D721Med (cell line): ENCODE measurements at regions not wholly inside any gene's neighbourhood (a gene's known extent, or its start where the extent isn't known, plus 50 kb on each side); places are given as distances from the start of the nearest gene placed in this dataset.
"Not testable (repeated sequence)": the region's sequence is repeated elsewhere in the genome, so short reads cannot be mapped to it uniquely, and the experiment has no call there.

Experiments used
- DNase-seq: peaks from one replicate; pipeline ENCODE4 v3.0.0; 2011; ENCODE audit warnings: low spot score; ENCODE audit not compliant: insufficient read length
- FAIRE-seq: peaks from 2 replicates; lab custom pipeline; 2011; peaks lifted over from hg19 to GRCh38; lab: Jason Lieb, UNC
- CTCF ChIP-seq: IDR thresholded peaks from 2 replicates; pipeline ENCODE4 v1.5.1; 2012; ENCODE audit warnings: mild to moderate bottlenecking, control low read depth; ENCODE audit not compliant: insufficient read depth; ENCODE audit errors: missing control alignments

GRCh38 chr2:224098481-224099230 is 59.6 kb upstream of the SERPINE2 start:
- no peak for TF ChIP-seq CTCF
- no peak for FAIRE-seq
- no peak for DNase-seq

- FAIRE-seq (no peak), DNase-seq (no peak)
- TF ChIP-seq CTCF = no peak
These were observed 55.3 kb upstream of the SERPINE2 start for GRCh38 chr2:224094413-224094812.

DNA sequence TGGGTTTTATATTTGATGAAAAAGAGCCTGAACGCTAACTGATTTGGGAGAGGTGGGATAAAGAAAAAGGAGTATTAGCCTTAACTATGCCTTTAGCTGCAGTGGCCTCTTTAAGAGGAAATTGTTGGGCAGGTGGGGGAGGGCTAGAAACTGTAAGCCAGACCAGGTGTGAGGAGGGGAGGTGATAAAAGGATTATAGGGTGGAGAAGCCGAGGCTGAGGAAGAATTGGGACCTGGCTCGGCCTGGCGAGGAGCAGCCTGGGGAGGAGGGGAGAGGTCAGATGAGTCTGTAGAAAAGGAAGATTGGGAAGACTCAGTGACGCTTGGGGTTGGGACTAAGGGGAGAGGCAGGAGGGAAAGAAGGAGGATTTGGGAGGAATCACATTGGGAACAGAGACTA is 52.6 kb upstream of the SERPINE2 start:
- FAIRE-seq, DNase-seq: not testable (repeated sequence)

DNA sequence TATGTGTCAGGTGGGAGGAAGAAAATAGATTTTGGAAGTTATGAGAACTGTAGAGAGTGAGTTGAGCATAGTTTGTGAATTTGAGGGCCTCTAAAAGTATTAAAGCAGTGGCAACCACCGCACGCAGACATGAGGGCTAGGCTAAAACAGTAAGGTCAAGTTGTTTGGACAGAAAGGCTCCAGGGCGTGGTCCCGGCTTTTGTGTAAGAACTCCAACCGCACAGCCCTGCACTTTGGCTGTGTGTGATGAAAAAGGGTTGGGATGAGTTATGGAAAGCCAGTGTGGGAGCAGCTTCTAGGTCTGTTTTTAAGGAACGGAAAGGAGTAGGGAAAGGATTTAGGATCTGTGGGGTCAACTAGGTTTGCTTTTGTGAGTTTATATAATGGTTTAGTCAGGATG is 50.5 kb upstream of the SERPINE2 start:
- not testable (repeated sequence) for FAIRE-seq, DNase-seq
